Trophoblast cell (in vitro differentiated cells and primary cell): ENCODE measurements at regions not wholly inside any gene's neighbourhood (a gene's known extent, or its start where the extent isn't known, plus 50 kb on each side); places are given as distances from the start of the nearest gene placed in this dataset.

Experiments used
- DNase-seq, 2 donors: peaks; one replicate each; pipeline ENCODE4 v3.0.0-alpha.2; 2016
- H2AFZ ChIP-seq: 2 replicates; pipeline ENCODE4 v1.6.1; 2013; ENCODE audit warnings: low read length, moderate library complexity, mild to moderate bottlenecking; ENCODE audit not compliant: insufficient read depth, poor library complexity
- H2AK5ac ChIP-seq: 2 replicates; pipeline ENCODE4 v1.6.1; 2013; ENCODE audit warnings: mild to moderate bottlenecking, low read length
- H2BK120ac ChIP-seq: 2 replicates; pipeline ENCODE4 v1.6.1; 2013; ENCODE audit warnings: low read length, mild to moderate bottlenecking, moderate library complexity; ENCODE audit not compliant: insufficient read depth, poor library complexity
- H2BK12ac ChIP-seq: 2 replicates; pipeline ENCODE4 v1.6.1; 2013; ENCODE audit warnings: mild to moderate bottlenecking, low read length, moderate library complexity
- H2BK5ac ChIP-seq: 2 replicates; pipeline ENCODE4 v1.6.1; 2013; ENCODE audit warnings: low read length, low read depth, moderate library complexity, mild to moderate bottlenecking; ENCODE audit not compliant: poor library complexity
- H3K14ac ChIP-seq: 2 replicates; pipeline ENCODE4 v1.6.1; 2013; ENCODE audit warnings: mild to moderate bottlenecking, low read length
- H3K18ac ChIP-seq: 2 replicates; pipeline ENCODE4 v1.6.1; 2013; ENCODE audit warnings: mild to moderate bottlenecking, low read length
- H3K23ac ChIP-seq: 2 replicates; pipeline ENCODE4 v1.6.1; 2013; ENCODE audit warnings: low read length
- H3K27ac ChIP-seq: 2 replicates; pipeline ENCODE4 v1.5.1; 2013; ENCODE audit warnings: low read depth, mild to moderate bottlenecking, inconsistent platforms, low read length, moderate library complexity
- H3K27me3 ChIP-seq: 2 replicates; pipeline ENCODE4 v1.6.1; 2013; ENCODE audit warnings: inconsistent platforms, mild to moderate bottlenecking, low read length, moderate library complexity; ENCODE audit not compliant: insufficient read depth
- H3K36me3 ChIP-seq, 2 experiments: 1 replicate in 1 of 2; 2 replicates in 1 of 2; pipeline ENCODE4 v1.6.1; 2013; ENCODE audit warnings: low read length in 2 of 2, mild to moderate bottlenecking in 2 of 2, moderate library complexity in 1 of 2; ENCODE audit not compliant: insufficient read depth in 2 of 2, control insufficient read depth in 1 of 2
- H3K4ac ChIP-seq: 2 replicates; pipeline ENCODE4 v1.6.1; 2013; ENCODE audit warnings: low read depth, mild to moderate bottlenecking, low read length, moderate library complexity
- H3K4me1 ChIP-seq, 2 experiments: 1 replicate in 1 of 2; 2 replicates in 1 of 2; pipeline ENCODE4 v1.6.1; 2013; ENCODE audit warnings: low read length in 2 of 2, mild to moderate bottlenecking in 2 of 2, moderate library complexity in 1 of 2; ENCODE audit not compliant: insufficient read depth in 2 of 2, control insufficient read depth in 1 of 2
- H3K4me2 ChIP-seq: 2 replicates; pipeline ENCODE4 v1.6.1; 2013; ENCODE audit warnings: inconsistent platforms, mild to moderate bottlenecking, low read length, moderate library complexity
- H3K4me3 ChIP-seq: 2 replicates; pipeline ENCODE4 v1.5.1; 2013; ENCODE audit warnings: mild to moderate bottlenecking, low read depth, low read length, inconsistent platforms
- H3K79me1 ChIP-seq: one replicate; pipeline ENCODE4 v1.6.1; 2013; ENCODE audit warnings: low read length
- H3K79me2 ChIP-seq: 2 replicates; pipeline ENCODE4 v1.6.1; 2013; ENCODE audit warnings: low read length, mild to moderate bottlenecking; ENCODE audit not compliant: control insufficient read depth, insufficient read depth, poor library complexity
- H3K9ac ChIP-seq: 2 replicates; pipeline ENCODE4 v1.6.1; 2013; ENCODE audit warnings: mild to moderate bottlenecking, low read length
- H3K9me3 ChIP-seq: 2 replicates; pipeline ENCODE4 v1.6.1; 2013; ENCODE audit warnings: low read depth, mild to moderate bottlenecking, control low read depth, inconsistent platforms, low read length; ENCODE audit not compliant: insufficient read depth
- H4K12ac ChIP-seq: 2 replicates; pipeline ENCODE4 v1.6.1; 2013; ENCODE audit warnings: low read depth, mild to moderate bottlenecking, low read length, moderate library complexity
- H4K8ac ChIP-seq: 2 replicates; pipeline ENCODE4 v1.6.1; 2013; ENCODE audit warnings: low read depth, mild to moderate bottlenecking, low read length, moderate library complexity
- H4K91ac ChIP-seq: one replicate; pipeline ENCODE4 v1.6.1; 2013; ENCODE audit warnings: low read depth, mild to moderate bottlenecking, low read length, moderate library complexity
- WGBS: extraction: QIAGEN DNeasy Blood & Tissue Kit; methylation state at CpG from one replicate; pipeline ENCODE4 v1.1.7; 2013; ENCODE audit warnings: missing lambda C conversion rate; ENCODE audit not compliant: insufficient read length, insufficient coverage; ENCODE audit errors: extremely low coverage; 5-methylcytosine and 5-hydroxymethylcytosine counted together

GRCh38 chr2:76039505-76039904 lies 328.8 kb upstream of the GCFC2 start:
- Histone ChIP-seq H3K79me1 (no peaks in the 10 kb centered on the region), H3K23ac (no peak overlapping the region), H2AFZ (no peak overlapping the region), H3K4me3 (no peak overlapping the region), H3K18ac (no peak overlapping the region), H3K4ac (no peak overlapping the region), H3K27me3 (no peaks in the 10 kb centered on the region), H3K14ac (no peak overlapping the region), H2AK5ac (no peak overlapping the region), H3K4me2 (no peak overlapping the region), H4K91ac (no peak overlapping the region), H4K12ac (no peak overlapping the region), H3K4me1 (no peaks in the 10 kb centered on the region), H3K79me2 (no peaks in the 10 kb centered on the region), H2BK12ac (no peak overlapping the region), H4K8ac (no peak overlapping the region), H3K9ac (no peak overlapping the region), H2BK5ac (no peak overlapping the region), H2BK120ac (no peak overlapping the region), H3K36me3 (no peaks in the 10 kb centered on the region), H3K27ac (no peak overlapping the region), H3K9me3 (no peaks in the 10 kb centered on the region)
- DNase-seq, result no peak

DNA sequence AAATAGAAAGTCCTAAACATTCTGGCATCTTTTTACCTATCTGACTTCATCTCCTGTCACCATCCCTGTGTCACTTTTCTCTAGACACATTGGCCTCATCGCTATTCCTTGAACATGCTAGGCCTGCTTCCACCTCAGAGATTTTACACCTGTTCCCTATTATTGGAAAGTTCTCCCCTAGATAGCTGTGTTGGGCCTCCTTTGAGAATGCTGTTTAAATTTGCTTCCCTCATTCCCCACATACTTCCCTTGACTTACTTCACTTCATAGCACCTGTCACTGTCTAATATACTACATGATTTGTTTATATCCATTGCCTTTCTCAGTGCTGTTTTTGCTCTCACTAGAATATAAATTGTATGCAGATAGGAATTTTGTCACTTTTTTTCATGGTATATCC lies 317.0 kb upstream of the GCFC2 start:
- no peak overlapping the region for H4K12ac ChIP-seq
- H3K4me1 ChIP-seq, result no peaks in the 10 kb centered on the region
- H3K23ac ChIP-seq, result no peak overlapping the region
- H3K27me3 ChIP-seq, result no peaks in the 10 kb centered on the region
- H3K36me3 ChIP-seq, result no peaks in the 10 kb centered on the region
- H3K79me2 ChIP-seq, result no peaks in the 10 kb centered on the region
- H2AFZ ChIP-seq, result no peak overlapping the region
- no peak overlapping the region for H4K91ac ChIP-seq
- no peak overlapping the region for H3K18ac ChIP-seq
- no peak overlapping the region for H3K4me2 ChIP-seq
- H3K9ac ChIP-seq, result no peak overlapping the region
- no peak overlapping the region for H3K4ac ChIP-seq
- DNase-seq, result no peak
- H3K4me3 ChIP-seq, result no peak overlapping the region
- no peak overlapping the region for H3K27ac ChIP-seq
- H4K8ac ChIP-seq, result no peak overlapping the region
- no peak overlapping the region for H2AK5ac ChIP-seq
- no peaks in the 10 kb centered on the region for H3K79me1 ChIP-seq
- no peak overlapping the region for H2BK5ac ChIP-seq
- H2BK120ac ChIP-seq, result no peak overlapping the region
- no peak overlapping the region for H2BK12ac ChIP-seq
- H3K9me3 ChIP-seq, result no peaks in the 10 kb centered on the region
- no peak overlapping the region for H3K14ac ChIP-seq
- WGBS, result no CpG with 5 or more reads among the region's 1 CpG

DNA sequence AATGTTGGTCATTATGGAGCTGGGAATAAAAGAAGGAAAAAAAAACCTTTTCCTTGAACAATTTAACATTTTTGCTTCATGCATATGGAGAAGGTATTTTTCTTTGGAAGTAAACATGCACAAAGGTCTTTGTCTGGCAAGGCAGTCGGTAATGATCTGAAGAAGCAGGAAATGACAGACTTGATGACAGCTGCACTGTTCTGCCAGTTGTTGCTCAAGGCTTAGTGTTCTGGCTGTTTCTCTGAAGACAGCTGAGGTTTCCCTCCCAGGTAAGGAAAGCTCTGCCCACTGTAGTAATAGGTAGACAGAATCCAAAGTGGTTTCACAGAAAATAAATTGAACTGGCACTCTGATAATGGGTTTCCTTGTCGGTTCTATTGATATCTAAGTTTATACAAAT lies 308.4 kb upstream of the GCFC2 start:
- no peaks in the 10 kb centered on the region for H3K79me2 ChIP-seq

DNA sequence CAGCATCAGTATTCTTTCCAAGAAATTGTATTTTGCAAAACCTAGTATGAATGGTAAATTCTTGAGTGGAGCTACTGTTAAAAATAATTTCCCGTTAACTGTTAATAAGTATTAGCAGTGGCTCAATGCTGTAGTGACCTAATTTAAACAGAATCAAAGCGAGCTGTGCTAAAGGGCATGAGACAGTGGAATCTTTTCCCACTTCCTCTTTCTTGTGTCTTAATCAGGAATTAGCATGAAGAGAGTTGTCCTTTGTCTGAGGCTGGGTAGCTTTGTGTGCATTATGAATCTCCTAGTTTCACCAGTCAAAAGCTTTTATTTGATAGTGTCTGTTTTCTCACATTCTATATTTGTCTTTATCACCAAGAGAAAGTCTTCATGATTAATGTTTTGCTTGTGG lies 298.8 kb upstream of the GCFC2 start:
- H3K14ac ChIP-seq, result no peak overlapping the region
- no peak overlapping the region for H2AK5ac ChIP-seq
- H3K9me3 ChIP-seq, result no peaks in the 10 kb centered on the region
- no peak overlapping the region for H3K27ac ChIP-seq
- no peak overlapping the region for H4K91ac ChIP-seq
- H2AFZ ChIP-seq, result no peak overlapping the region
- no peak overlapping the region for H4K12ac ChIP-seq
- H3K79me2 ChIP-seq, result no peaks in the 10 kb centered on the region
- no peak overlapping the region for H3K4me2 ChIP-seq
- no peak overlapping the region for H4K8ac ChIP-seq
- no peak overlapping the region for H3K4ac ChIP-seq
- no peak overlapping the region for H2BK5ac ChIP-seq
- no peak overlapping the region for H2BK12ac ChIP-seq
- H3K36me3 ChIP-seq, result no peaks in the 10 kb centered on the region
- no peak overlapping the region for H2BK120ac ChIP-seq
- H3K79me1 ChIP-seq, result no peaks in the 10 kb centered on the region
- no peaks in the 10 kb centered on the region for H3K27me3 ChIP-seq
- H3K4me1 ChIP-seq, result no peaks in the 10 kb centered on the region
- DNase-seq, result no peak
- H3K4me3 ChIP-seq, result no peak overlapping the region
- no peak overlapping the region for H3K18ac ChIP-seq
- no peak overlapping the region for H3K23ac ChIP-seq
- no CpG with 5 or more reads among the region's 2 CpGs for WGBS
- no peak overlapping the region for H3K9ac ChIP-seq

More for the DNA sequence above, 308.4 kb upstream of the GCFC2 start:
- H3K36me3 ChIP-seq, result no peaks in the 10 kb centered on the region
- no peak overlapping the region for H2BK12ac ChIP-seq
- DNase-seq, result peak in 1 of 2 donors; percentile 3
- H3K18ac ChIP-seq, result no peak overlapping the region
- H2BK120ac ChIP-seq, result no peak overlapping the region
- H3K4me1 ChIP-seq, result no peaks in the 10 kb centered on the region
- no peak overlapping the region for H4K91ac ChIP-seq
- no peaks in the 10 kb centered on the region for H3K27me3 ChIP-seq
- no peak overlapping the region for H4K12ac ChIP-seq
- no peak overlapping the region for H3K27ac ChIP-seq
- no peak overlapping the region for H2AK5ac ChIP-seq
- H3K4ac ChIP-seq, result no peak overlapping the region
- no peak overlapping the region for H3K9ac ChIP-seq
- no peak overlapping the region for H4K8ac ChIP-seq
- WGBS, result no CpG with 5 or more reads among the region's 2 CpGs
- no peak overlapping the region for H3K4me3 ChIP-seq
- no peak overlapping the region for H3K23ac ChIP-seq
- no peak overlapping the region for H3K4me2 ChIP-seq
- no peak overlapping the region for H3K14ac ChIP-seq
- no peaks in the 10 kb centered on the region for H3K9me3 ChIP-seq
- H2AFZ ChIP-seq, result no peak overlapping the region
- no peak overlapping the region for H2BK5ac ChIP-seq
- H3K79me1 ChIP-seq, result no peaks in the 10 kb centered on the region
